Eye (tissue), 1 donor: ENCODE measurements at regions not wholly inside any gene's neighbourhood (a gene's known extent, or its start where the extent isn't known, plus 50 kb on each side); places are given as distances from the start of the nearest gene placed in this dataset.
"Not testable (repeated sequence)": the region's sequence is repeated elsewhere in the genome, so short reads cannot be mapped to it uniquely, and the experiment has no call there.

Source experiments
- DNase-seq: peaks from one replicate; pipeline ENCODE4 v3.0.0-alpha.2; 2015

- no peak for DNase-seq
Observed at GRCh38 chr3:27628026-27628750, 93.9 kb downstream of the EOMES start.

- no peak for DNase-seq
Observed at GRCh38 chr3:27626596-27627118, 95.5 kb downstream of the EOMES start.

GRCh38 chr3:27625864-27626263 lies 96.3 kb downstream of the EOMES start:
- DNase-seq = no peak

GRCh38 chr3:27623085-27623753 lies 98.9 kb downstream of the EOMES start:
- no peak for DNase-seq

GRCh38 chr3:27617552-27617951 lies 104.6 kb downstream of the EOMES start:
- no peak for DNase-seq

- no peak for DNase-seq
Observed at GRCh38 chr3:27616031-27616430, 106.1 kb downstream of the EOMES start.

GRCh38 chr3:27615555-27615954 lies 106.6 kb downstream of the EOMES start:
- DNase-seq = no peak

GRCh38 chr3:27614592-27614991 lies 107.5 kb downstream of the EOMES start:
- no peak for DNase-seq

- DNase-seq = no peak
Observed at GRCh38 chr3:27613846-27614500, 108.2 kb downstream of the EOMES start.

- DNase-seq = no peak
Observed at GRCh38 chr3:27610800-27611525, 111.2 kb downstream of the EOMES start.

- DNase-seq = no peak
Observed at GRCh38 chr3:27607370-27607769, 114.8 kb downstream of the EOMES start.

- DNase-seq = no peak
Observed at GRCh38 chr3:27606537-27606936, 115.6 kb downstream of the EOMES start.

GRCh38 chr3:27601311-27601710 lies 117.1 kb upstream of the SLC4A7 start:
- DNase-seq = not testable (repeated sequence)

- DNase-seq = not testable (repeated sequence)
Observed at GRCh38 chr3:27599741-27600140, 115.6 kb upstream of the SLC4A7 start.

- no peak for DNase-seq
Observed at GRCh38 chr3:27596921-27597320, 112.7 kb upstream of the SLC4A7 start.

- no peak for DNase-seq
Observed at GRCh38 chr3:27596334-27596841, 112.2 kb upstream of the SLC4A7 start.

- DNase-seq = no peak
Observed at GRCh38 chr3:27594096-27594690, 110.0 kb upstream of the SLC4A7 start.

GRCh38 chr3:27593173-27593572 lies 109.0 kb upstream of the SLC4A7 start:
- DNase-seq = no peak

- no peak for DNase-seq
Observed at GRCh38 chr3:27591312-27592210, 107.4 kb upstream of the SLC4A7 start.

GRCh38 chr3:27590437-27591298 lies 106.5 kb upstream of the SLC4A7 start:
- DNase-seq = no peak
